AG09319 (cell line): ENCODE measurements at regions not wholly inside any gene's neighbourhood (a gene's known extent, or its start where the extent isn't known, plus 50 kb on each side); places are given as distances from the start of the nearest gene placed in this dataset.
"Not testable (repeated sequence)": the region's sequence is repeated elsewhere in the genome, so short reads cannot be mapped to it uniquely, and the experiment has no call there.

Source experiments
- DNase-seq: peaks from one replicate; pipeline ENCODE4 v3.0.0-alpha.2; 2010; ENCODE audit warnings: low read depth; ENCODE audit errors: extremely low read depth
- TF ChIP-seq, protein P1 (sequence below): IDR thresholded peaks from 2 replicates; pipeline ENCODE4 v1.5.1; 2011; ENCODE audit warnings: low read depth, mild to moderate bottlenecking, inconsistent platforms, low read length, moderate library complexity

DNA sequence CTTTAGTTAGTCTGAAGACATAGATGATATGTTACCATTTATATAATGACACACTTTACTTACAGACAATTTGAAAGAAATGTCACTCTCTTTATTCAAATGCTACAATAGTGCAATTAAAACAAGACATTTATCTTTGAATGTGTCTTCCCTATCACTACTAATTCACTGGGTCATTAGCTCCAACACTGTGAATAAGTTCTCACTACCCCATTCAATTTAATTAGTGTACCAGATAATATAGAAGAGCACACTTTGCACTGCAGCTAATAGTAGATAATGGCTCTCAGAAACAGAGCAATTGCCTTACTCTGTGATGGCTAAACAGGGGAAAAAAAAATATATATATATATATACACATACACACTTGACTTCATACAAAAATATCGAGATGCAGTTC lies 497.0 kb downstream of the DTWD2 start:
- DNase-seq: no peak
- TF ChIP-seq, protein P1, sequence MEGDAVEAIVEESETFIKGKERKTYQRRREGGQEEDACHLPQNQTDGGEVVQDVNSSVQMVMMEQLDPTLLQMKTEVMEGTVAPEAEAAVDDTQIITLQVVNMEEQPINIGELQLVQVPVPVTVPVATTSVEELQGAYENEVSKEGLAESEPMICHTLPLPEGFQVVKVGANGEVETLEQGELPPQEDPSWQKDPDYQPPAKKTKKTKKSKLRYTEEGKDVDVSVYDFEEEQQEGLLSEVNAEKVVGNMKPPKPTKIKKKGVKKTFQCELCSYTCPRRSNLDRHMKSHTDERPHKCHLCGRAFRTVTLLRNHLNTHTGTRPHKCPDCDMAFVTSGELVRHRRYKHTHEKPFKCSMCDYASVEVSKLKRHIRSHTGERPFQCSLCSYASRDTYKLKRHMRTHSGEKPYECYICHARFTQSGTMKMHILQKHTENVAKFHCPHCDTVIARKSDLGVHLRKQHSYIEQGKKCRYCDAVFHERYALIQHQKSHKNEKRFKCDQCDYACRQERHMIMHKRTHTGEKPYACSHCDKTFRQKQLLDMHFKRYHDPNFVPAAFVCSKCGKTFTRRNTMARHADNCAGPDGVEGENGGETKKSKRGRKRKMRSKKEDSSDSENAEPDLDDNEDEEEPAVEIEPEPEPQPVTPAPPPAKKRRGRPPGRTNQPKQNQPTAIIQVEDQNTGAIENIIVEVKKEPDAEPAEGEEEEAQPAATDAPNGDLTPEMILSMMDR: no peak

GRCh38 chr5:118486647-118487225 lies 501.6 kb downstream of the DTWD2 start:
- no peak for DNase-seq
- TF ChIP-seq, protein P1: no peak

GRCh38 chr5:118479285-118479684 lies 509.1 kb downstream of the DTWD2 start:
- TF ChIP-seq, protein P1: no peak
- DNase-seq: no peak

- no peak for DNase-seq
- TF ChIP-seq, protein P1: no peak
These were observed 509.5 kb downstream of the DTWD2 start for GRCh38 chr5:118478852-118479251.

DNA sequence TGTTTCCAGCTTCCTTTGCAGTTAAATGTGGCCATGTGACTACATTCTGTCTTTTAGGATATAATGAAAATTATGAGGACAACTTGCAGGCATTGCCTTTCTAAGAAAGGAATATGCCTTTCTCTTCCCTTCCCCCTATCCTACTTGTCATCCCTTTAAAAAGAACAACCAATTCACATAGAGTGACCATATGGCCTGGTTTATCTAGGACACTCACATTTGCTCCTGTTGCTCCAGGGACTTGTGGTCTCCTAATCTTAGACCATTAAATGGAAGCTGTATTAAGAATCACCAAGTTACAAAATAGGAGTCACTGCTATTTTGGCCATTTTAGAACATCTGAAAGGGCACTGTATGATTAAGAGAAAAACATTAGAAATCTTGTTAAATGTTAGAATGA lies 520.3 kb downstream of the DTWD2 start:
- DNase-seq: no peak
- TF ChIP-seq, protein P1: no peak

- TF ChIP-seq, protein P1: no peak
- DNase-seq: no peak
These were observed 521.2 kb downstream of the DTWD2 start for GRCh38 chr5:118467103-118467502.

- TF ChIP-seq, protein P1: no peak
- no peak for DNase-seq
These were observed 521.9 kb downstream of the DTWD2 start for GRCh38 chr5:118466418-118466817.

DNA sequence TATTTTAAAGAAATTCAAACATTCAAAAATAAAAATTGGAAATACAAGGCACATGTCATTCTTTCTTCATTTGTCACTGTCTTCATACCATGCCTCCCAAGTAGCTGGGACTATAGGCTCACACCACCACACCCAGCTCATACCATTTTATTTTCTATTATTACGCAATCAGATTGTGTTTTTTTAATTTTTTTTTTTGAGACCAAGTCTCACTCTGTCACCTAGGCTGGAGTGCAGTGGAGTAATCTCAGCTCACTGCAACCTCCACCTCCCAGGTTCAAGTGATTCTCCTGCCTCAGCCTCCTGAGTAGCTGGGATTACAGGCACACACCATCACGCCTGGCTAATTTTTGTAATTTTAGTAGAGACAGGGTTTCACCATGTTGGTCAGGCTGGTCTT lies 526.1 kb downstream of the DTWD2 start:
- DNase-seq: not testable (repeated sequence)
